Right lobe of liver (tissue), 4 donors: ENCODE measurements at regions not wholly inside any gene's neighbourhood (a gene's known extent, or its start where the extent isn't known, plus 50 kb on each side); places are given as distances from the start of the nearest gene placed in this dataset.

ENCODE experiments used
- CTCF ChIP-seq, 4 donors: fragments of 200-600 bp in 3 of 4; fragments of 450-650 bp in 1 of 4; IDR thresholded peaks; one replicate each; pipeline versions ENCODE4 v1.5.1 to v1.8.0; 2016 to 2022; ENCODE audit warnings: antibody characterized with exemption in 4 of 4, mild to moderate bottlenecking in 2 of 4
- POLR2A ChIP-seq: fragments of 450-650 bp; IDR thresholded peaks from one replicate; pipeline ENCODE4 v1.6.1; 2017; ENCODE audit warnings: antibody characterized with exemption, mild to moderate bottlenecking
- donor health status: DM: no; HTN: no; CAD: no.
- donor health status: DM: no; HTN: no; CAD: no.
- donor health status: DM: no; HTN: yes; CAD: no.

DNA sequence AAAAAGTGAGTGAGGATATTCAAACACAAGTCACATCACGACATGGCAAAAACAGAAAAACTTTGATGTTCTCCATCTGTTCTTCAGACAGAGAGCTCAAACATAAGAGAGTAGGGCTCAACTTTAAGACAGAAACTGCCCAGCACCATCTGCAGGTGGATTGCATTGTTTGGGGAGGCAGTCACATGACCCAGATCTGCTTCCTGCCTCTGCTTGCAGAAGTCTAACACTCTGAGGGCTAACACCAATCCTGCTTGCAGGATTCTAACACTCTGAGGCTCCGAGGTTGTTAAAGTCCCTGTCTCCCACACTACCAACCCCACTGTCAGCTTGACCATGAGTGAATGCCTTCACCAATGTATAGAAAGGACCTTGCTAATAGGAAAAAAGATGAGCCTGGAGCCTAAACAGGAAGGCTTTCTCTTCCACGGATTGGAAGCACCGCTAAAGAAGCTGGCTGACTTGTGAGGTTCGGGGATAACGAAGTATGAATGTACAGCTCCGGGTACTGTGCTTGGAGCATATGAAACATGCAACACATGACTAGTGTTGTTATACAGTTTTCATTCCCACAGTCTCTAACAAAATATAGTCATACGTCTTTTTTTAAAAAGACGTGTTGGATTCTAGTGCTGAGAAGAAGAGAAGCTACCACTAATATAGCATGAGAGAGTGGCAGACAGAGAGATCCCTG is 176.6 kb upstream of the CREB1 start:
- TF ChIP-seq CTCF (IDR thresholded peaks at IDR 0.05): no peak
- TF ChIP-seq POLR2A: no peak
